A673 (cell line): ENCODE measurements at regions not wholly inside any gene's neighbourhood (a gene's known extent, or its start where the extent isn't known, plus 50 kb on each side); places are given as distances from the start of the nearest gene placed in this dataset.

Experiments
- BruUV-seq: library from RNA; stranded (reverse); fragments of 400-500 nt; replicated peaks from 2 replicates; lab custom pipeline; 2021; lab: Mats Ljungman, UMichigan
- CTCF ChIA-PET: fragments of 300-600 bp; sonication (Branson Sonifier 250); formaldehyde crosslinking; loops from one replicate; lab custom pipeline; 2022; ENCODE audit warnings: antibody characterized with exemption; lab: Charles Lee
- POLR2A ChIA-PET: fragments of 300-600 bp; sonication (Branson Sonifier 250); formaldehyde crosslinking; loops from one replicate; lab custom pipeline; 2022; ENCODE audit warnings: antibody characterized with exemption; ENCODE audit not compliant: low non-redundant PET; lab: Charles Lee
- DNase-seq: peaks from one replicate; pipeline ENCODE4 v3.0.0-alpha.2; 2015; ENCODE audit warnings: low spot score
- H3K27ac ChIP-seq: fragments of 200-600 bp; sonication (generic); 2 replicates; pipeline ENCODE4 v1.5.1; 2016; ENCODE audit warnings: mixed run types, low read depth, mild to moderate bottlenecking, mixed read lengths, antibody characterized with exemption, low read length; ENCODE audit not compliant: poor library complexity, severe bottlenecking
- H3K27me3 ChIP-seq: fragments of 200-600 bp; sonication (generic); replicated peaks from 2 replicates; pipeline ENCODE4 v1.6.1; 2017; ENCODE audit warnings: mixed run types, low read depth, mild to moderate bottlenecking, mixed read lengths, antibody characterized with exemption, low read length; ENCODE audit not compliant: insufficient read depth, poor library complexity
- H3K36me3 ChIP-seq: fragments of 200-600 bp; sonication (generic); 2 replicates; pipeline ENCODE4 v1.6.1; 2016; ENCODE audit warnings: mixed run types, mild to moderate bottlenecking, mixed read lengths, antibody characterized with exemption, low read length; ENCODE audit not compliant: insufficient read depth, poor library complexity, severe bottlenecking
- H3K4me1 ChIP-seq: fragments of 200-600 bp; sonication (generic); 2 replicates; pipeline ENCODE4 v1.6.1; 2017; ENCODE audit warnings: mixed run types, mild to moderate bottlenecking, mixed read lengths, antibody characterized with exemption, low read length; ENCODE audit not compliant: insufficient read depth, poor library complexity, severe bottlenecking
- H3K4me3 ChIP-seq: fragments of 200-600 bp; sonication (generic); 2 replicates; pipeline ENCODE4 v1.5.1; 2016; ENCODE audit warnings: low read depth, mixed run types, mild to moderate bottlenecking, mixed read lengths, low read length; ENCODE audit not compliant: poor library complexity, severe bottlenecking
- H3K9me3 ChIP-seq: fragments of 200-600 bp; sonication (generic); 2 replicates; pipeline ENCODE4 v1.6.1; 2016; ENCODE audit warnings: mixed run types, low read depth, mild to moderate bottlenecking, mixed read lengths, antibody characterized with exemption, low read length; ENCODE audit not compliant: poor library complexity, severe bottlenecking
- EZH2 ChIP-seq: fragments of 200-600 bp; sonication (generic); IDR thresholded peaks from 2 replicates; pipeline ENCODE4 v1.6.1; 2017; ENCODE audit warnings: borderline replicate concordance, low read depth, mild to moderate bottlenecking, mixed read lengths, antibody characterized with exemption, low read length; ENCODE audit not compliant: poor library complexity, severe bottlenecking
- intact Hi-C: fragments of 100-400 bp; cut with micrococcal nuclease; formaldehyde crosslinking; loops from one replicate; pipeline ENCODE4 v1.10.0; 2022; ENCODE audit not compliant: unreplicated experiment
- TF ChIP-seq, protein P1 (sequence below): fragments of 300-800, 200-600 bp; sonication (generic); conservative IDR thresholded peaks from 2 replicates; pipeline ENCODE4 v1.5.1; 2017; ENCODE audit warnings: low read depth, mild to moderate bottlenecking, antibody characterized with exemption, low read length, moderate library complexity, mixed read lengths

DNA sequence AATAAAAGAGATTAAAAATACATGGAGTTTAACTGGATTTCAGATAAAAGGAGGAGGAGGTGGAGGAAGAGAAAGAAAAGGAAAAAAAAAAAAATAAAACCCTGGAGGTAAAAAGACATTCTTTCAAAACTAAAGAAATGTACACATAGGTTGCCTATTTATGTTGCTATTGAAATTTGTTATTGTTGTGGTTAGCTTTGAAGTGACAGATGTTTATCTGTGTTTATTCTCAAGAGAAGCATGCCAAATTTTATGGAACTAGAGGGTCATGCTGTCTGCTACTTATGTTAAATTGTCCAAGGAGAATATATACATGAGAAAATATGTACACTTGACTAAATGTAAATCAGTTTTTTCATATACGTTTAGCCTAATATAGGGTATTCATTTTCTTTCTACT lies 653.2 kb downstream of the DCDC2C start:
- ChIA-PET CTCF (no interaction called here), POLR2A (no interaction called here)
- Histone ChIP-seq H3K27me3 (no peaks in the 10 kb centered on the region), H3K27ac (no peak overlapping the region), H3K4me1 (no peaks in the 10 kb centered on the region), H3K36me3 (no peaks in the 10 kb centered on the region), H3K9me3 (no peaks in the 10 kb centered on the region), H3K4me3 (no peak overlapping the region)
- DNase-seq, result no peak
- BruUV-seq, result no TSS peak
- TF ChIP-seq, protein P1, sequence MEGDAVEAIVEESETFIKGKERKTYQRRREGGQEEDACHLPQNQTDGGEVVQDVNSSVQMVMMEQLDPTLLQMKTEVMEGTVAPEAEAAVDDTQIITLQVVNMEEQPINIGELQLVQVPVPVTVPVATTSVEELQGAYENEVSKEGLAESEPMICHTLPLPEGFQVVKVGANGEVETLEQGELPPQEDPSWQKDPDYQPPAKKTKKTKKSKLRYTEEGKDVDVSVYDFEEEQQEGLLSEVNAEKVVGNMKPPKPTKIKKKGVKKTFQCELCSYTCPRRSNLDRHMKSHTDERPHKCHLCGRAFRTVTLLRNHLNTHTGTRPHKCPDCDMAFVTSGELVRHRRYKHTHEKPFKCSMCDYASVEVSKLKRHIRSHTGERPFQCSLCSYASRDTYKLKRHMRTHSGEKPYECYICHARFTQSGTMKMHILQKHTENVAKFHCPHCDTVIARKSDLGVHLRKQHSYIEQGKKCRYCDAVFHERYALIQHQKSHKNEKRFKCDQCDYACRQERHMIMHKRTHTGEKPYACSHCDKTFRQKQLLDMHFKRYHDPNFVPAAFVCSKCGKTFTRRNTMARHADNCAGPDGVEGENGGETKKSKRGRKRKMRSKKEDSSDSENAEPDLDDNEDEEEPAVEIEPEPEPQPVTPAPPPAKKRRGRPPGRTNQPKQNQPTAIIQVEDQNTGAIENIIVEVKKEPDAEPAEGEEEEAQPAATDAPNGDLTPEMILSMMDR, result no peak
- no peak for TF ChIP-seq EZH2
- intact Hi-C loops, result no loop called here

DNA sequence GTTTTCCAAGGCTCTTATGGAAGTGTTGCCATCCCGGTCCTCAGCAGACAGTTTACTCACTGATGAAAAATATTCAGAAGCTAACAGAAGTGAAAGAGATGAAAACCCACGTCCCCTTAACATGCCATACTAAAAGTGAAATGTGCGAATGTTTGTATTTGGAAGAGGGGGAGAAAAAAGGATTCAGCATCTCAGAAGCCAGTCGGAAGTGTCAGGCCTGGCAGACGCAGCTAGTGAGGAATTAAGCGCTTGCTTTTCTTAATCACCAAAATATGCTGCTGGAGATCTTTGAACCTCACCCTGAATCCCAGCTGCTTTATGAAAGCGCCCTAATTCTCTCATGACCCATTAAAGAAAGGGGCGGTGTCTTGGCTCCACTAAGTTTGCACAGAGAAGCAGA lies 653.7 kb downstream of the DCDC2C start:
- Histone ChIP-seq H3K27me3 (no peaks in the 10 kb centered on the region), H3K4me3 (no peak overlapping the region), H3K36me3 (no peaks in the 10 kb centered on the region), H3K4me1 (no peaks in the 10 kb centered on the region), H3K27ac (no peak overlapping the region), H3K9me3 (no peaks in the 10 kb centered on the region)
- CTCF ChIA-PET, result no interaction called here
- TF ChIP-seq, protein P1, result no peak
- TF ChIP-seq EZH2, result no peak
- no peak for DNase-seq
- POLR2A ChIA-PET, result no interaction called here
- BruUV-seq, result no TSS peak
- intact Hi-C loops, result no loop called here

DNA sequence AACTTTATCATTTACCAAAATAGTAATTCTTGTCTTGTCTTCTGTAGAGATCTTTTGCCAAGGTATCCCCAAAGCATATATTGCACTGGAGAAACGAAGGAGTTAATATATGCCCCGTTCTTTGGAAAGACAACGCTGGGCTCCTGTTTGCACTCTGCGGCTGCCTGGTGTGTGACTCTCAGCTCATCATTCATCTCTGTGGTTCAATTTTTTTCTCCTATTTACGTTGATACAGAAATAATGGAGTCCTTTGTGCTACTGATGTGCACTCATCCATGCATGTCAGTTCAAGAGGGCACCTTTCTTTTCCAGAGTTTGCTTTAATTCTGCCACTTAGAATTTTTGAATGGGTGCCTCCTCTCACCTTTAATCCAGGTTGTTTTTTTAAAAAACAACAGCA lies 655.5 kb downstream of the DCDC2C start:
- no TSS peak for BruUV-seq
- CTCF ChIA-PET, result no interaction called here

More for the DNA sequence above, 655.5 kb downstream of the DCDC2C start:
- Histone ChIP-seq H3K27me3 (no peaks in the 10 kb centered on the region), H3K4me3 (no peak overlapping the region), H3K4me1 (no peaks in the 10 kb centered on the region), H3K27ac (no peak overlapping the region), H3K9me3 (peaks cover 6% of the 10 kb centered on the region), H3K36me3 (no peaks in the 10 kb centered on the region)
- POLR2A ChIA-PET, result no interaction called here
- no peak for DNase-seq
- intact Hi-C loops, result no loop called here
- no peak for TF ChIP-seq EZH2
- TF ChIP-seq, protein P1, result no peak
